ENCODE measurements at regions not wholly inside any gene's neighbourhood (a gene's known extent, or its start where the extent isn't known, plus 50 kb on each side); places are given as distances from the start of the nearest gene placed in this dataset.
"Not testable (repeated sequence)": the region's sequence is repeated elsewhere in the genome, so short reads cannot be mapped to it uniquely, and the experiment has no call there.

- no peaks in the 10 kb centered on the region for H3K9me3 ChIP-seq (ENCODE audit: low read depth)
- no peaks in the 10 kb centered on the region for H3K36me3 ChIP-seq
- H3K4me1 ChIP-seq (ENCODE audit: low read depth) = no peaks in the 10 kb centered on the region
- peak in 1 of 2 donors; percentile 34 for DNase-seq (ENCODE audit: low read depth in 1 of 2, low spot score in 1 of 2)
- no peak overlapping the region for H3K4me3 ChIP-seq
- H3K27ac ChIP-seq = no peak overlapping the region
- TF ChIP-seq, protein P1, sequence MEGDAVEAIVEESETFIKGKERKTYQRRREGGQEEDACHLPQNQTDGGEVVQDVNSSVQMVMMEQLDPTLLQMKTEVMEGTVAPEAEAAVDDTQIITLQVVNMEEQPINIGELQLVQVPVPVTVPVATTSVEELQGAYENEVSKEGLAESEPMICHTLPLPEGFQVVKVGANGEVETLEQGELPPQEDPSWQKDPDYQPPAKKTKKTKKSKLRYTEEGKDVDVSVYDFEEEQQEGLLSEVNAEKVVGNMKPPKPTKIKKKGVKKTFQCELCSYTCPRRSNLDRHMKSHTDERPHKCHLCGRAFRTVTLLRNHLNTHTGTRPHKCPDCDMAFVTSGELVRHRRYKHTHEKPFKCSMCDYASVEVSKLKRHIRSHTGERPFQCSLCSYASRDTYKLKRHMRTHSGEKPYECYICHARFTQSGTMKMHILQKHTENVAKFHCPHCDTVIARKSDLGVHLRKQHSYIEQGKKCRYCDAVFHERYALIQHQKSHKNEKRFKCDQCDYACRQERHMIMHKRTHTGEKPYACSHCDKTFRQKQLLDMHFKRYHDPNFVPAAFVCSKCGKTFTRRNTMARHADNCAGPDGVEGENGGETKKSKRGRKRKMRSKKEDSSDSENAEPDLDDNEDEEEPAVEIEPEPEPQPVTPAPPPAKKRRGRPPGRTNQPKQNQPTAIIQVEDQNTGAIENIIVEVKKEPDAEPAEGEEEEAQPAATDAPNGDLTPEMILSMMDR (IDR thresholded peaks at IDR 0.05; ENCODE audit: low read depth, low read length) = no peak
- no peaks in the 10 kb centered on the region for H3K27me3 ChIP-seq
Measured at GRCh38 chr10:118960157-118961090, 69.1 kb upstream of the NANOS1 start.

GRCh38 chr10:118961436-118961835 lies 68.1 kb upstream of the NANOS1 start:
- H3K27me3 ChIP-seq = no peaks in the 10 kb centered on the region
- H3K9me3 ChIP-seq (ENCODE audit: low read depth) = no peaks in the 10 kb centered on the region
- no peak for DNase-seq (ENCODE audit: low read depth in 1 of 2, low spot score in 1 of 2)
- H3K4me1 ChIP-seq (ENCODE audit: low read depth) = no peaks in the 10 kb centered on the region
- TF ChIP-seq, protein P1 (IDR thresholded peaks at IDR 0.05; ENCODE audit: low read depth, low read length) = no peak
- no peak overlapping the region for H3K27ac ChIP-seq
- H3K36me3 ChIP-seq = no peaks in the 10 kb centered on the region
- no peak overlapping the region for H3K4me3 ChIP-seq

- not testable (repeated sequence) for H3K36me3 ChIP-seq; DNase-seq (ENCODE audit: low read depth in 1 of 2, low spot score in 1 of 2); H3K27ac ChIP-seq; H3K4me3 ChIP-seq; H3K9me3 ChIP-seq (ENCODE audit: low read depth); H3K4me1 ChIP-seq (ENCODE audit: low read depth); H3K27me3 ChIP-seq
Measured at GRCh38 chr10:118962331-118962868, 67.1 kb upstream of the NANOS1 start.

DNA sequence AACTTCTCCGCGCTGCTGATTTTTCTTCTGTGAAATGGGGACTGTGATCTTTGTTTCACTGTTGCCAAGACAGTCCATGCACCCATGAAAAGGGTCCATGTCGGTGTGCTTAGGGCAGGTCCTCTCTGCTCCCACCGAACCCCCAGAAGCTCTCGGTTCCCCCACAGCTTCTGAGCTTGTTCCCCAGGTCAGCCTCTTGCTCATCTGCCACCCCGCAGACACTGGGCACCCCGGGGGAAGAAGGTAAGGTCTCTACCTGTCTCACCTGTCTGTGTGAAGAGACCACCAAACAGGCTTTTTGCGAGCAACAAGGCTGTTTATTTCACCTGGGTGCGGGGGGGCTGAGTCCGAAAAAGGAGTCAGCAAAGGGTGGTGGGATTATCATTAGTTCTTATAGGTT lies 66.2 kb upstream of the NANOS1 start:
- Histone ChIP-seq H3K27me3 (no peaks in the 10 kb centered on the region), H3K4me1 (ENCODE audit: low read depth) (no peaks in the 10 kb centered on the region)

GRCh38 chr10:118963933-118964332 lies 65.6 kb upstream of the NANOS1 start:
- no peaks in the 10 kb centered on the region for H3K4me1 ChIP-seq (ENCODE audit: low read depth)
- no peak for DNase-seq (ENCODE audit: low read depth in 1 of 2, low spot score in 1 of 2)

More for the DNA sequence above, 66.2 kb upstream of the NANOS1 start:
- TF ChIP-seq, protein P1 (IDR thresholded peaks at IDR 0.05; ENCODE audit: low read depth, low read length) = no peak
- Histone ChIP-seq H3K36me3 (no peaks in the 10 kb centered on the region), H3K4me3 (no peak overlapping the region), H3K27ac (no peak overlapping the region), H3K9me3 (ENCODE audit: low read depth) (no peaks in the 10 kb centered on the region)
- no peak for DNase-seq (ENCODE audit: low read depth in 1 of 2, low spot score in 1 of 2)

DNA sequence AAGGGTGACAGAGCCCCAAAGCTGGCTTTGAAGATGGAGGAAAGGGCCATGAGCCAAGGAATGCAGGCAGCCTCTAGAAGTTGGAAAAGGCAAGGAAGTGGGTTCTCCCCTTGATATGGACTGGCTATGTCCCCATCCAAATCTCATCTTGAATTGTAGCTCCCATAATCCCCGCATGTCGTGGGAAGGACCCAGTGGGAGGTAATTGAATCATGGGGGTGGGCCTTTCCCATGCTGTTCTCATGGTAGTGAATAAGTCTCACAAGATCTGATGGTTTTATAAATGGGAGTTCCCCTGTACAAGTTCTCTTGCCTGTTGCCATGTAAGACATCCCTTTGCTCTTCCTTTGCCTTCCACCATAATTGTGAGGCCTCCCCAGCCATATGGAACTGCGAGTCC lies 65.0 kb upstream of the NANOS1 start:
- DNase-seq (ENCODE audit: low read depth in 1 of 2, low spot score in 1 of 2); H3K9me3 ChIP-seq (ENCODE audit: low read depth): not testable (repeated sequence)

More at GRCh38 chr10:118963933-118964332, 65.6 kb upstream of the NANOS1 start:
- Histone ChIP-seq H3K4me3 (no peak overlapping the region), H3K9me3 (ENCODE audit: low read depth) (no peaks in the 10 kb centered on the region), H3K27me3 (no peaks in the 10 kb centered on the region), H3K27ac (no peak overlapping the region), H3K36me3 (no peaks in the 10 kb centered on the region)
- TF ChIP-seq, protein P1 (IDR thresholded peaks at IDR 0.05; ENCODE audit: low read depth, low read length) = no peak

More for the DNA sequence above, 65.0 kb upstream of the NANOS1 start:
- not testable (repeated sequence) for H3K36me3 ChIP-seq; H3K4me1 ChIP-seq (ENCODE audit: low read depth); H3K4me3 ChIP-seq; H3K27ac ChIP-seq; H3K27me3 ChIP-seq
